Heart left ventricle (tissue), 16 donors: ENCODE measurements at regions not wholly inside any gene's neighbourhood (a gene's known extent, or its start where the extent isn't known, plus 50 kb on each side); places are given as distances from the start of the nearest gene placed in this dataset.
"Not testable (repeated sequence)": the region's sequence is repeated elsewhere in the genome, so short reads cannot be mapped to it uniquely, and the experiment has no call there.

Experiments
- ATAC-seq, 4 donors: fragments of 200-7000 bp; cut with Tn5 transposase; one replicate each; pipeline ENCODE4 v1.9.1; 2020 to 2022; ENCODE audit warnings: moderate library complexity in 4 of 4, mild to moderate bottlenecking in 3 of 4, moderate number of reproducible peaks in 1 of 4
- DNase-seq, 5 donors: peaks; one replicate each; pipeline ENCODE4 v3.0.0-alpha.2; 2020
- H3K27ac ChIP-seq, 12 donors: fragments of 200-600 bp; sonication (generic) in 4 of 12; one replicate each; pipeline versions ENCODE4 v1.5.0 to v1.8.0; 2016 to 2022; ENCODE audit warnings: mild to moderate bottlenecking in 2 of 12
- H3K27me3 ChIP-seq, 9 donors: fragments of 200-600 bp; sonication (generic) in 2 of 9; one replicate each; pipeline versions ENCODE4 v1.5.1 to v1.8.0; 2016 to 2022; ENCODE audit warnings: mild to moderate bottlenecking in 3 of 9
- H3K36me3 ChIP-seq, 9 donors: fragments of 200-600 bp; sonication (generic) in 2 of 9; one replicate each; pipeline versions ENCODE4 v1.5.0 to v1.8.0; 2018 to 2022; ENCODE audit warnings: mild to moderate bottlenecking in 2 of 9
- H3K4me1 ChIP-seq, 12 donors: fragments of 200-600 bp; sonication (generic) in 4 of 12; one replicate each; pipeline versions ENCODE4 v1.5.0 to v1.8.0; 2016 to 2022; ENCODE audit warnings: mild to moderate bottlenecking in 3 of 12
- H3K4me3 ChIP-seq, 12 donors: fragments of 200-600 bp; sonication (generic) in 4 of 12; one replicate each; pipeline versions ENCODE4 v1.5.0 to v1.8.0; 2017 to 2022; ENCODE audit warnings: mild to moderate bottlenecking in 9 of 12, moderate library complexity in 4 of 12
- H3K9me3 ChIP-seq, 12 donors: fragments of 200-600 bp; sonication (generic) in 4 of 12; one replicate each; pipeline versions ENCODE4 v1.5.0 to v1.8.0; 2016 to 2022; ENCODE audit warnings: mild to moderate bottlenecking in 1 of 12
- POLR2A ChIP-seq, 2 donors: fragments of 450-650 bp; IDR thresholded peaks; one replicate each; pipeline ENCODE4 v1.6.1; 2017; ENCODE audit warnings: antibody characterized with exemption in 2 of 2, mild to moderate bottlenecking in 2 of 2, moderate library complexity in 2 of 2
- whole genome bisulfite sequencing, 4 donors: extraction: QIAGEN DNeasy Blood & Tissue Kit in 2 of 4; methylation state at CpG; one replicate each; pipeline versions ENCODE4 v1.1.5 to v1.1.7; 2013 to 2018; 5-methylcytosine and 5-hydroxymethylcytosine counted together
- intact Hi-C, 10 donors: fragments of 100-400 bp; cut with DNase I; formaldehyde crosslinking; loops; one replicate each; pipeline versions ENCODE4 v1.11.1 to v1.14.2; 2022
- TF ChIP-seq, protein P1 (sequence below), 12 donors: fragments of 200-600 bp; sonication (generic) in 4 of 12; IDR thresholded peaks; one replicate each; pipeline versions ENCODE4 v1.5.0 to v1.8.0; 2018 to 2022; ENCODE audit warnings: antibody characterized with exemption in 12 of 12, mild to moderate bottlenecking in 5 of 12
- donor health status: ischemic (EF 13 %, LVEDD 7.1; RV severe dilation, severe dysfunction).
- donor health status: healthy with polysubstance abuse.
- donor health status: DM: no; HTN: yes; CAD: no.
- donor health status: DM: no; HTN: no; CAD: no.
- donor health status: ischemic (EF 25% LVEDD 6.9; RV normal size, moderate dysfunction).
- donor health status: ischemic (EF 25% LVEDD 5.7; RV mildly dilated, moderate dysfunction).
- donor health status: healthy.
- donor health status: DM: yes; HTN: yes; CAD: no.
- donor health status: ischemic (EF 35%, LVEDD 5.7; RV mildly dilated, moderate dysfunction).
- donor health status: nonischemic (EF 11% LVEDD 7.7; RV severe dilation, severe dysfunction).
- donor health status: DM: yes; HTN: yes; CAD: no.
- donor health status: PGD.
- donor health status: ischemic (EF 29% LVEDD 5.4; RV normal size, mild dysfunction).
- donor health status: nonischemic (EF 23%, LVEDD 6.1; RV moderate dilation, normal function).

DNA sequence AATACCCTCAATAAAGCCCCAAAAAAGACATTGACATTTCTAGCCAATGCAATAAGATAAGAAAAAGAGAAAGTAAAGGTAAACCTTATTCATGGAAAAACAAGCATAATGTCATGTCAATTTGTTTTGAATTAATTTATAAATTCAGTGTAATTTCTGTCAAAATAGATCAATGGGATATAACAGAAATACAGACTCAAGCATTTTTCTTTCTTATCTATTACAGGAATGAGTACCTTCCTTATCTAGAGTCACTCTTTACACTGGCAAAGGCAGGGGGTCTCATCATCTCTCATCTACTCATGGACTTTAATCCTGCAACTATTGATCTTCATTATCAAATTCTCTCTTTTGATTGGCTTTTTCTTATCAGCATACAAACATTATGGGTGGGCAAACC, 127.1 kb upstream of the SHH start:
- H3K27me3 ChIP-seq, result peaks cover 0 to 33% (median 3%) of the 10 kb centered on the region in 9 donors

DNA sequence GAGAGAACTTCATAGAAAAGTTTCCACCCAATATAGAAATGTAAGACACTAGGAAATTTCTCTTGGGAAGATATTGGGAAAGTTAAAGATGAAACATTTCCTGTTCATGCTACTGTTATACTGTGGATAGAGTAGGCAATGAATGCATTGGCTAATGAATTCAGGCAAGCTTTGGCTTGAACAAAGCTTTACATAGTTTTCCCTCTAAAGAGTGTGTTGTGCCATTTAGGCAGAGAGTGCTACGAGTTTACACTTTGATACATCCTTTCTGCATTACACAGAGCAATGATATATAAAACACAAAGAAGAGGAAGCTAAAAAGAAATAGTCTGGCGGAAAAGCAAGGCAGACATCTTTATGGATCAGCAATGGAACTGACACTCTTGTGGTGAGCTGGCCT, 125.9 kb upstream of the SHH start:
- Histone ChIP-seq H3K27ac (no peak overlapping the region), H3K4me3 (no peak overlapping the region), H3K36me3 (no peaks in the 10 kb centered on the region), H3K4me1 (no peaks in the 10 kb centered on the region), H3K9me3 (peaks cover 0 to 5% (median 0%) of the 10 kb centered on the region in 12 donors), H3K27me3 (peaks cover 0 to 33% (median 3%) of the 10 kb centered on the region in 9 donors)
- intact Hi-C loops, result no loop called here
- ATAC-seq, result no peak
- WGBS, 4 donors, result 23 to 51% (median 36%) methylated on average over 2 of the region's 2 CpGs
- TF ChIP-seq POLR2A (IDR thresholded peaks at IDR 0.05), result no peak
- TF ChIP-seq, protein P1, sequence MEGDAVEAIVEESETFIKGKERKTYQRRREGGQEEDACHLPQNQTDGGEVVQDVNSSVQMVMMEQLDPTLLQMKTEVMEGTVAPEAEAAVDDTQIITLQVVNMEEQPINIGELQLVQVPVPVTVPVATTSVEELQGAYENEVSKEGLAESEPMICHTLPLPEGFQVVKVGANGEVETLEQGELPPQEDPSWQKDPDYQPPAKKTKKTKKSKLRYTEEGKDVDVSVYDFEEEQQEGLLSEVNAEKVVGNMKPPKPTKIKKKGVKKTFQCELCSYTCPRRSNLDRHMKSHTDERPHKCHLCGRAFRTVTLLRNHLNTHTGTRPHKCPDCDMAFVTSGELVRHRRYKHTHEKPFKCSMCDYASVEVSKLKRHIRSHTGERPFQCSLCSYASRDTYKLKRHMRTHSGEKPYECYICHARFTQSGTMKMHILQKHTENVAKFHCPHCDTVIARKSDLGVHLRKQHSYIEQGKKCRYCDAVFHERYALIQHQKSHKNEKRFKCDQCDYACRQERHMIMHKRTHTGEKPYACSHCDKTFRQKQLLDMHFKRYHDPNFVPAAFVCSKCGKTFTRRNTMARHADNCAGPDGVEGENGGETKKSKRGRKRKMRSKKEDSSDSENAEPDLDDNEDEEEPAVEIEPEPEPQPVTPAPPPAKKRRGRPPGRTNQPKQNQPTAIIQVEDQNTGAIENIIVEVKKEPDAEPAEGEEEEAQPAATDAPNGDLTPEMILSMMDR (IDR thresholded peaks at IDR 0.05), result no peak
- no peak for DNase-seq

More for the DNA sequence above, 127.1 kb upstream of the SHH start:
- Histone ChIP-seq H3K27ac (no peak overlapping the region), H3K4me1 (no peaks in the 10 kb centered on the region), H3K9me3 (peaks cover 0 to 5% (median 0%) of the 10 kb centered on the region in 12 donors), H3K36me3 (no peaks in the 10 kb centered on the region), H3K4me3 (no peak overlapping the region)
- intact Hi-C loops, result no loop called here
- ATAC-seq (no peak), DNase-seq (no peak)
- TF ChIP-seq POLR2A (IDR thresholded peaks at IDR 0.05), result no peak
- TF ChIP-seq, protein P1 (IDR thresholded peaks at IDR 0.05), result no peak

DNA sequence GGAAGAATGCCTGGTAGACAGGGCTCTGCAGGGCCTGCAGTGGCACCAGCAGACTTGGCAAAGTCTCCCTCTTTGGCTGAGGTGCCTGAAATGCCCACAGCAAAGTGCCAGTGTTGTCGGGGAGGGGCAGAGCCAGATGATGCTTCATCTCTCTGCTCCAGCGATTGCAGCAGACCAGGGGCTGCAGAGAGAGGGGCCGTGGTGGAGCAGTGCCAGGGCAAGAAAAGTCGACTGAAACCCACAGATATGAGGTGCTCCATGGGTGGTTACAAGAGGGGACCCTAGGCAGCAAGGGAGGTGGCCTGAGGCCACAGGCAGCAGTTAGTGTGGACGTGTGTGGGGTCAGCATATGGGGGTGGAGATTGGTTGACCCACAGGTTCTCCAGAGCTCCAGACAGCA, 123.5 kb upstream of the SHH start:
- WGBS, 4 donors, result 64 to 68% (median 66%) methylated on average over 5 of the region's 5 CpGs
- no peak for ATAC-seq
- H3K27me3 ChIP-seq, result peaks cover 0 to 28% (median 0%) of the 10 kb centered on the region in 9 donors
- peaks cover 0 to 5% (median 0%) of the 10 kb centered on the region in 12 donors for H3K9me3 ChIP-seq
- intact Hi-C loops, result no loop called here
- H3K36me3 ChIP-seq, result no peaks in the 10 kb centered on the region
- TF ChIP-seq, protein P1 (IDR thresholded peaks at IDR 0.05), result no peak
- TF ChIP-seq POLR2A (IDR thresholded peaks at IDR 0.05), result no peak
- DNase-seq, result no peak
- H3K27ac ChIP-seq, result no peak overlapping the region
- no peak overlapping the region for H3K4me3 ChIP-seq
- H3K4me1 ChIP-seq, result no peaks in the 10 kb centered on the region

DNA sequence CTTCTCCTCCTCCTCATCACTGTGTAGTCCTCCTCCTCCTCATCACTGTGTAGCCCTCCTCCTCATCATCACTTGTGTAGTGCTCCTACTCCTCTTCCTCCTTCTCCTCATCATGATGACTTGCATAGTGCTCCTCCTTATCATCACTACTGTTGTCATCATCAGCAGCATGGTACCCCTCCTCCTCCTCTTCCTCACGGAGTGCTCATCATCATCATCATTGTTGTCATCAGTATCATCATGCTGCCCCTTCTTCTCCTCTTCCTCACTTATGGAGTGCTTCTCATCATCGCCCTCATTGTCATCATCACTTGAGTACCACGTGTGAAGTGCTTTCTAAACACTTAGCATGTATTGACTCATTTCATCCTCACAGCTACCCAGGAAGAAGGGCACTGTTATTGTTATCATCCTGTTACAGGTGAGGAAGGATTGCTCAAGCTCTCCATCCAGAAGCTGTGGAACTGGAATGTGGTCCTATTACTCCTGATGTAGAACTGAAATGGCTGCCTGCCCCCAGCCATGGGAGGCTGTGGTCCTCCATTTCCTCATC, 122.8 kb upstream of the SHH start:
- H3K4me3 ChIP-seq, result no peak overlapping the region
- ATAC-seq (no peak), DNase-seq (no peak)
- H3K9me3 ChIP-seq, result peaks cover 0 to 5% (median 0%) of the 10 kb centered on the region in 12 donors
- no peaks in the 10 kb centered on the region for H3K36me3 ChIP-seq
- intact Hi-C loops, result no loop called here
- H3K4me1 ChIP-seq, result no peaks in the 10 kb centered on the region
- no peak overlapping the region for H3K27ac ChIP-seq
- 65 to 80% (median 68%) methylated on average over 3 of the region's 3 CpGs for WGBS, 4 donors
- TF ChIP-seq, protein P1 (IDR thresholded peaks at IDR 0.05), result no peak
- no peak for TF ChIP-seq POLR2A (IDR thresholded peaks at IDR 0.05)
- peaks cover 0 to 23% (median 0%) of the 10 kb centered on the region in 9 donors for H3K27me3 ChIP-seq

DNA sequence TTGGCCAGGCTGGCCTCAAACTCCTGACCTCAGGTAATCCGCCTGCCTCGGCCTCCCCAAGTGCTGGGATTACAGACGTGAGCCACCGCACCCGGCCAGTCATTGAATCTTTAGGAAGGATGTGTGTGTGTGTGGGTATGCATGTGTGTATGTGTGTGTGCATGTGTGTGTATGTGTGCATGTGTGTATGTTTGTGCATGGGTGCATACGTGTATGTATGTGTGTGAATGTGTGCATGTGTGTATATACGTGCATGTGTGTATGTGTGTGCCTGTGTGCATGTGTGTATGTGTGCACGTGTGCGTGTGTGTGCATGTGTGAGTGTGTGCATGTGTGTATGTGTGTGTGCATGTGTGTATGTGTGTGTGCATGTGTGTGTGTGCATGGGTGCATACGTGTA, 120.1 kb upstream of the SHH start:
- 79 to 86% (median 83%) methylated on average over 9 to 10 of the region's 10 CpGs for WGBS, 4 donors
- intact Hi-C loops, H3K9me3 ChIP-seq, H3K36me3 ChIP-seq, DNase-seq, H3K27ac ChIP-seq, H3K4me3 ChIP-seq, H3K4me1 ChIP-seq, ATAC-seq: not testable (repeated sequence)
- peaks cover 0 to 26% (median 0%) of the 10 kb centered on the region in 9 donors for H3K27me3 ChIP-seq
